Stromal cell of bone marrow (primary cell): ENCODE measurements at regions not wholly inside any gene's neighbourhood (a gene's known extent, or its start where the extent isn't known, plus 50 kb on each side); places are given as distances from the start of the nearest gene placed in this dataset.

Experiments used
- DNase-seq: peaks from one replicate; pipeline ENCODE4 v3.0.0-alpha.2; 2012; ENCODE audit warnings: low read depth

DNA sequence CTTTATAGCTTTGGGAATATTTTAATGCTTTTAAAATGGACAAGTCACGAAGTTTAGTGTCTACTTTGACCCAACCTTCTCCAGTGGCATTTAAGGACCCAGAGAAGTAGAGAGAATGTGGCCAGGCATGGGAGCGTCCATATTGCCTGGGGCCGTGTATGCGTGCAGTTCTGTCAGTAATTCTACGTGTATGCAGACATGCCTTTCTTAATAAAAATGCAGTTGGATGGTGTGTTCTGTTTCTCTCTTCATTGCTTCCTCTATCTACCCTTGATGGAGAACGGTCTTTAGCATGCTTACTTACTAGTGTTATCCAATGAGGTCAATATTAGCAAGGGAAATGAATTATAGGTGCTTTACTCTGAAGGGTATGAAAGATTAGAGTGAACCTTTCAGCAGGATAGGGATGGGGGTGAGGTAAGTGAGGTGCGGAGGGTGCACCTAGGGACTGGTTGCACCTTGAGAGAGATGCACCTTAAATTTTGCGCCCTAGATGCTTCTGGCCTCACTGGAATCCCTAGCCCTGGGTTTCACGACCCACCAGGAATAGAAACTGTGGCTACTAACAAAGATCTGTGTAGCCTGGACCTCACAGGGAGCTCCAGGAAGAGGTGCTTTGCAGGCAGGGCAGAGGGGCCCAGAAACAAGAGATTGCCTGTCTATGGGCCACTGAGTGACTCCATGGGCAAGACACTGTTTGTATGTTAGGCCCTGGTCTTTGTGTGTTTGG, 194.3 kb downstream of the MYCN start:
- DNase-seq = no peak

DNA sequence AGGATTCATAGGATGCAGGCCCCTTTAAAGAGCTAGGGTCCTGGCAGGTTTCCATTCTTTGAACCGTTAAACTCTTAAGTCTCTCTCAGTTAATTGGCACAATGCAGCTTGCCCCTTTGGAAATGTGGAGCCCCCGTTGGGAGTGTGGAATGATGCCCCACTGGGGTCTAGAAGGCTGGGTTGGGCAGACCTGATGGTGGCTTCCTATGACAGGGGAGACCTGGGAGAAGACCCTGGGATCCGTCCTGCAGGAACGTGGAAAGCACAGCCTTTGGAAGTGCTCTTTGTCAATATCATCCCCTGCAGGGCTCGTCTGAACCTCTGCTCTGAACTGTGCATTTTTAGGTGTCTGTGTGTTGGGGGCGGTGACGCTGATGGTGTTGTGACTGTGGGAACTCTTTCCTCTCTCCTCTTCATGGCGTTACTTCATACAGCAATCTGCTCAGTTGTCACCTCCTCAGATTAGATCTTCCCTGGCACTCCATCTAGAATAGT, 190.6 kb downstream of the MYCN start:
- no peak for DNase-seq

DNA sequence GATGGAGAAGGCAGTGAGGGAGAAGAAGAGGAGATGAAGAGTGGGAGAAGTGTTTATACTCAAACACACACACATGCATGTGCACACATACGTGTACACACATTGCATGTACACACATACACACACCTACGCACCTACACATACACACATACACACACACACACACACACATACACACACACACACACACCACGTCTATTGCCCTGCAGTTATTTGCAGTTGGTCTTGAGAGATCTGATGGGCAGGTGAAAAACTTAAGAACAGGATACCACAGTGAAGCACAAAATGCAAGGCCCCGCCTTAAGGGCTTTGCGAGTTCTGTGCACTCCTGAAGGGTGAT, 190.2 kb downstream of the MYCN start:
- no peak for DNase-seq

DNA sequence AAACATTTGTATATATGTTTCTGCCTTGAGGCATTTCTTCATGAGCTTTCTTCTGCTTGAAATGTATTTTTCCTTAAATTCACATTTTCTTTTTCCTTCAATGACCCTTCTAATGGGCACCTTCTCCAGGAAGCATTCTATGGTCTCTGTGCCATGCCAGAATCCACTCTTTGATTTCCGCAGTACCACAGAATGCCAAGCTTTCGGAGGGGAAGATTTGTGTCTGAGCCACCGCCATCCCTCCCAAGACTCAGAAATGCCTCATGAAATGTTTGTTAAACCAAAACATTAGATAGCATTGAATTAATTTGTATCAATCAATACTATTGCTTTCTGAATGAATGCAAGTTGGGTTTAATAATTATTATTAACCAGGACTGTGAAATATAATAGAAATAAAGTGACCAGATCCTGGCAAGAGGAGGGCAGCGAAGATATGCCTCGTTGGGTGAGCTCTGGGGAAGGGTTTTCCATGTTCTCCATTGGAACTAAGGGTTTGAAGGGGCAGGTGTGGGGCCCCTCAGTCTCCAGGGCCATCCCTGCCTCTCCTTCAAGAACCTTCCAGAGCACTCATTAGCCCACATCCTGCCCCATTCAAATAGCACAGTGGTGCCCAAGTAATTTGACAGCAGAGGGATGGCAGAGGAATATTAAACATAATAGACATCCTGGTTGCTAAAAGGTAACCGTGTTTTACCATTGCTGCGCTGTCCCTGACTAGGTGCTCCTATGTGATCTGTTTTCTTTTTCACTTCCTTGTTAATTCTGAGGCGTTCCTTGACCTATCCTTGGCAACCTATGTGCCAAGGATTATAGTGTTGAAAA, 189.6 kb downstream of the MYCN start:
- DNase-seq = no peak

DNA sequence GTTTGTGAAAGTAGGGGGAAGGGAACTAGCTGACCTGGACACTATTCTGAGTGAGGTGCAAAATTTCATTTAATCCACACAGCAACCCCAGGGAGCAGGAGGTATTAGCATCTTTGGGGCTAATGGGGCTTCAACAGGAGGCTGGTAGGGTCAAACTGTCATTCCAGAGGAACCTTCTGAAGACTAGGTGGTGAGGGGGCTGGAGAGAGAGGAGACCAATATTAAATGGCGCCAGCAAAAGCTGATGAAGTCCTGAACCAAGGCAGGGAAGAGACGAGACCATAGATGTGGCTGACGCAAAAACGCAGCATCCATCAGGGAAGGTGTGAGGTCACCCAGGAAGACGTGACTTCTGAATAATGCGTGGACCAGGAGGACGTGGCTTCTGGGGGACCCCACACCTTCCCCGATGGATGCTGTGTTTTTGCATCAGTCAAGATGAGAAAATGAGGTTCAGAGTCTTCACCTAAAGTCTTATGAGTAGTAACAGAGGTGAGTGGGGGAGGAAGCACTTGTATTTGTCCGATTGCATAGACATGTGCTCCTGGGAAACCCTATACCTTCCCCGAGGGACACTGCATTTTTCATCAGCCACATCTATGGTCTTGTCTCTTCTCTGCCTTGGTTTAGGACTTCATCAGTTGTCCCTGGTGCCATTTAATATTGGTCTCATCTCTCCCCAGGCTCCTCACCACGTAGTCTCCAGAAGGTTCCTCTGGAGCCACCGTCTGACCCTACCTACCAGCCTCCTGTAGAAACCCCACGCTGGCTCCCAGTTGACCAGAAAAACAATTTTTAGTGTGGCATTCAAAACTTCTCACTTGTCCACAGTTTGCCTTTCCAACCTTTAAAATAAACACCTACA, 188.6 kb downstream of the MYCN start:
- DNase-seq = no peak

DNA sequence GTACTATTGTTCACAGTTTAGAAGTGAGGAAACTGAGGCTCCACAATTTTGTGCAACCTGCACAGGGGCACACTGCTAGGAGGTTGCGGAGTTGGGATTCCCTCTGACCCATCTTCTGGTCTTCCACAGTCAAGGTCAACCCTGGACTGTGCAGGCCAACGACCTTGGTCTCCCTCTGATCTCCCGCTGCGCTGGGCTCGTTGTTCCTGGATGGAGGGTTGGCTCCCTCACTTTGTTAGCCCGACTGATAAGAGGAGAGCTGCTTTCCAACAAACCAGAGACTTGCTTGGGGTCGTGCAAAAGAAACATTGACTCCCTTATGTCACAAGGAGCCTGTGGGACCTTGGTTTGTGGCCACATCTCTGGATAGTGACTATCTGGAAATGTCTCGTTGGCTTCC, 187.6 kb downstream of the MYCN start:
- no peak for DNase-seq

DNA sequence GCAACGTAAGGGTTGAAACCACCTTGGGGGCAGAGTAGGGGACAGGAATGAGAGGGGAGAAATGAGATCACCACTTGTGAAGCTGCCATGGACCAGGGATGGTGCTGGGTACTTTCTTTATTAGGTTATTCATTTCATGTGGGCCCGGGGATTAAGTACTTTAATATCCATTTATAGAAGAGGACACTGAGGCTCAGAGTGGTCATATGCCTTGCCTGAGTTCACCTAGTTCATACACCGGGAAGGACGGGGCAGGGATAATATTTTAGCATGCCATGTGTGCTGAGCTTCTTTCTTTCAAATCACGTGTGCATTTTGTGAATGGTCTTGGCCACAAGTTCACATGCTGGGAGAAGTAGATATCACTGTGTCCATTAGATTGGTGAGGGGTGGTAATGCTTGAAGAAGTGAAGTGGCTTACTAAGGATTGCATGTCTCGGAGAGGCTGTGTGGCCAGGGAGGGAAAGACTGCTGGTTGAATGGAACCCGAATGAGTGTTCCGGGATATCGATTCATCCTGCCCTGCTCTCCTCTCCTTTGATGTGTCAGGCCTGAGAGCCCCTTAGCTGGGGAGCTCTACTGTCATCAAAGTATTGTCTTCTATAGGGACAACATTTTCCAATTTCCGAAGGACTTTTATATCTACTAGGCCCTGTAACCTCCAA, 187.1 kb downstream of the MYCN start:
- DNase-seq = no peak

DNA sequence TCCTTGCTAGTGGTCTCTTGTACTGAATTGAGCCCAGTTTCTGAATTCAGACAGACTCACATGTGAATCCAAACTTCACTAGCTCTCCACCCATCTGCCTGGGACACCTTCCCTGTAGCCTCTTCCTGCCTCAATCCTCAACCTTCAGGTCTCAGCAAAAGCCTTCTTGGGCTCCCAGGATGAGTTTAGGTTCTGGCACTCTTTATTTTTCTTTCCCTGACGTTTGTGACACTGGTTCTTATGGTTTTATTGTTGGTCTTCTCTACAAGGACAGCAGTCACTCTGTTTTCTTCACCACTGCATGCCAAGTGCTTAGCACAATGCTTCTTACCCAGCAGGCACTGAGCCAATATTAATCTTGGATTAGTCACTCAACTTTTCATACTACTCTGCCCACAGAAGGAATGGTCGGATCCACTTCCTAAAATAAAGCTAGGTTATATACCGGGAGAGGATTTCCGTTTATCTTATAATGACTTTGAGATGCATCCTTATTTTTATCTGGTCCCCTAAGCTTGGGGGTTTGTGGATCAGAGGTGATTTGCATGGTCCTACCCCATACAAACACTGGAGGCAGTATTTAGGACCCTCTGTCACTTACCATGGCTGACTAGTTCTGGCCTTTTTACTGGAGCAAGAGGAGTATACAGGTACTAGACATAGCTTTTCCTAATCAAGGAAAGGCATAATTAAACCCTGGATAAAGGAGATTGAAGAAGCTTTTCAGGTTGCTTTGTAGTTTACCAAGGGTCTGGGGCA, 186.3 kb downstream of the MYCN start:
- DNase-seq = no peak

DNA sequence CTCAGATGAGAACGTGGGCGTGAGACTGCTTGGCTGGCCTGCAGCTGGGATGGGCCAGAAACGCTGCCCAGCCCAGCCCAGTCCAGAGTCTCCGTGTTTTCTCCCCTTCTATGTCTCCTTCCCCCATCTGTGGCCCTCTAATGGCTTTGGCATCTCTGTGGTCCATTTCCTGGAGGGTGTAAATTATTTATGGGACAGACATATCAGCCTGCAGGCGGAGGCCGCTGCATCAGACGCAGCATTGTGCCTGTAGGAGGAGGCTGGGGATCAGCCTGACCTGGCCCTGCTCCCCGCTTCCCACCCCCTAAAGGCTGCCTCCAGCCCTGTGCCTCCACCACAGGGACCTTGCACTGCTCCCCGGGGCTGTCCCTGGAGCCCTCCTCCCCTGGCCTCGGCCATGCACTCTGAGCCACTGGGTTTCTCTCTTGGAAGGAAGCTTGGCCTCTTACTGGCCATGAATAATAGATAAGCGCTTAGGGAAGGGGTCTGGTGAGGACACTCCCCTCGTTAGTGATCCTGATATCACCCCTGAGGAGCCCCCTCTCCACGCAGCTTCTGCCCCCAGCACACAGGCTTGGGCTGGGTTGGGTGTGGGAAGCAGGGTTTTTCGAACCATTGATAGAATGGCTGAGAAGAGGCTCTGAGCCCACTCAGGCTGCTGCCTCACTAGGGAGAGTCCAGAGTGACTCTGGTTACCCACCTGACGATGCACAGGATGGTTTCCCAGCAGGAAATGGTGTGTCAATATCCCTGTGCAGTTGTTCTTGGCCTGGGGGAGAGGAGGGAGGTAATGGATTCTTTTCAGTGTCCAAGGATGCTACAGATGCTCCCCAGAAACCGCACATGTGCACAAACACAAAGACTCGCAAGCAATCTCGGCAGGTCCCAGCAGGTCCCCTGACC, 185.5 kb downstream of the MYCN start:
- DNase-seq = no peak

DNA sequence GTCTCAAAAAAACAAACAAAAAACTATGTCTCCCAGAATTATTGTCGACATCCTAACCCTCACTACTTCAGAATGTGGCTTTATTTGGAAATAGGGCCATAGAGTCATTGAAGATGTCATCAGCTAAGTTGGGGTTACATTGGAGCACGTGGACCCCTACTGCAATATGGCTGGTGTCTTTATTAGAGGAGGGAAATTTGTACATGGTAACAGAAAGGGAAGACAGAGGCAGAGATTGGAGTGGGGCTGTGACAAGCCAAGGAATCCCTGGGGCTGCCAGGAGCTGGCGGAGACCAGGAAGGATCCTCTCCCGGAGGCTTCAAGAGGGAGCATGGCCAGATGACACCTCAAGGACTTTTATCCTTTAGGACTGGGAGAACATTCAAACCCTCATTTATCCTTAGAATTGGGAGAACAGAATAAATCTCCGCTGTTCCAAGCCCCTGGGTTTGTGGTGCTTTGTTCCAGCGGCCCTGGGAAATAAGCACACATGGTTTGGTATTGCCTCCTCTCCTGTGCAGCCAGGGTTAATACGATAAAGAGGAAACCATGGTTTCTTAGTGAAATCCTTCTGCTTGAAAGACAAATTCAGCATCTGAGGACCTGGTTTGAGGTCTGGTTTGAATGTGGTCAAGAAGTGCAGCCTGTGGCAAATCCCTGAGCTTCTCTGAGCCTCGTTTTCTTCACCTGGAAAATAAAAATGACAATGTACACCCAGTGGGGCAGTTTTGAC, 184.7 kb downstream of the MYCN start:
- DNase-seq = no peak

DNA sequence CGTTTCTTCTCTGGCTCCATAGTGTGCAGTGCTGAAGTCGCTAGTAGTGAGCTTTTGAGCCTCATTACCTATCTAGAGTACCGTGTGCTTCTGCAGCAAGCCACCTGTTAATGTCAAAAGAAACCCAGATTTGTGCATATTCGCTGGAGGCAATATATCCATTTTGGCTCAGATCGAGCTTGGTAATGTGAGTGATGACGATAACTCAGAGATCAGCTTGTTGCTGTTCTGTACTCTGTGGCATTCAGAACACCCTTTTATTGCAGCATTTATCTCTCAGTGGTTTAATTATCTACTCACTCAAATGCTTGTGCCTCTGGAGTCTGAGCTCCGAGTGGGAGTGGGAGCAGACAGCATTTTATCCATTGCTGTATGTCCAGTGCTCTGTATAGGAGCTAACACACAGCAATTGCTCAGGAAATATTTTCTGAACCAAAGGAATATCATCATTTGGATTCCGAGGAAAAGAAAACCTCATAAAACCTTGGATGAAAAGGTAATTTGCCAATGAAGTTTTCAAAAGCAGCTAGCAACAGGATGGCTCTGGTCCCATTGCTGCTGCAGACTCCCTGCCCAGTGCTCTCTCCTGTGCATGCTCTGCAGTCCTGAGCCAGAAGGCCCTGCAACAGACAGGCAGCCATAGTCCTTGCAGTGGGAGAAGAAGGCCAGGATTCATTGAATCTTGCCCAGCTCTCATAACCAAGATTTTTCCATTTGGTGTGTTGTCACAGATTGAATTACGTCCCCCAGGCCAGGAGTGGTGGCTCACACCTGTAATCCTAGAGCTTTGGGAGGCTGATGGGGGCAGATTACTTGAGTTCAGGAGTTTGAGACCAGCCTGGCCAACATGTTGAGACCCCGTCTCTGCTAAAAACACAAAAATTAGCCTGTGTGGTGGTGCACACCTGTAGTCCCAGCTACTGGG, 183.8 kb downstream of the MYCN start:
- no peak for DNase-seq

DNA sequence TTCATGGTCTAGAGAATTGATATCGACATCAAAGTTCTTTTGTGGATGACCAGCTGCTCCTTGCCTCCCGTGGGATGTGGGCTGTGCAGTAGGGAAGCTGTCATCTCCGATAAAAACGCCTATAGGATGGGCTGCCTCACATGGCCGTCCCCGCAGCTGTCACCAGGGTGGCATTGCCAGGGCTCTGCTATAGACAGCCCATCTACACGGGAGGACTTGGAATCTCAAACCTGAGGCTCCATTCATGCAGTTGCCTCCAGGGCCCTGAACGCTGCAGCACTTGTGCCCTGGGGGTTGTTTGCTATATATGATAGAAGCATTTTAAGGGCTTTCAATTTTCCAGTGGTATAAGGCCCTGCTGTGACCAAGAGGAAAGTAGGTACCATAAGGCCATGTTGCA, 183.1 kb downstream of the MYCN start:
- DNase-seq = no peak

DNA sequence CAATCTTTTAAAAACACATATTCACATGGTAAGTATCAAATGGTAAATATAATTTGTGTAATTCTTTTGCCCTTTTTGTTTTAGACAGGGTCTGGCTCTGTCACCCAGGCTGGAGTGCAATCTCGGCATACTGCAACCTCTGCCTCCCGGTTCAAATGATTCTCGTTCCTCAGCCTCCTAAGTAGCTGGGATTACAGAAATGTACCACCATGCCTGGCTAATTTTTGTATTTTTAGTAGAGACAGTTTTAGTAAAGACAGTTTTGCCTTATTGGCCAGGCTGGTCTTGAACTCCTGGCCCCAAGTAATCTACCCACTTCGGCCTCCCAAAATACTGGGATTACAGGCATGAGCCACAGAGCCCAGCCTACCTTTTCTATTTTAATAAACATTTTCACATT, 182.2 kb downstream of the MYCN start:
- no peak for DNase-seq

DNA sequence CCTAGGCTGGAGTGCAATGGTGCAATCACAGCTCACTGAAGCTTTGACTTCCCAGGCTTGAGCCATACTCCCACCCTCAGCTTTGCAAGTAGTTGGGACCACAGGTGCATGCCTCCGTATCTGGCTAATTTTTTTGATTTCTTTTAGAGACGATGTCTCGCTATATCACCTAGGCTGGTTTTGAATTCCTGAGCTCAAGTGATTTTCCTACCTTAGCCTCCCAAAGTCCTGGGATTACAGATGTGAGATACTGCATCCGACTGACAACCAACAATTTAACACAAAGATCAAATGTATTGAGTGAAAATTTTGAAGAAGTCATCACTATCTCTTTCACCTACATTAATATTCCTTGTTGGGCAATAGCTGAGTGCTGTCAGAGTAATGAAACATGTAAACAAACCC, 181.6 kb downstream of the MYCN start:
- no peak for DNase-seq

DNA sequence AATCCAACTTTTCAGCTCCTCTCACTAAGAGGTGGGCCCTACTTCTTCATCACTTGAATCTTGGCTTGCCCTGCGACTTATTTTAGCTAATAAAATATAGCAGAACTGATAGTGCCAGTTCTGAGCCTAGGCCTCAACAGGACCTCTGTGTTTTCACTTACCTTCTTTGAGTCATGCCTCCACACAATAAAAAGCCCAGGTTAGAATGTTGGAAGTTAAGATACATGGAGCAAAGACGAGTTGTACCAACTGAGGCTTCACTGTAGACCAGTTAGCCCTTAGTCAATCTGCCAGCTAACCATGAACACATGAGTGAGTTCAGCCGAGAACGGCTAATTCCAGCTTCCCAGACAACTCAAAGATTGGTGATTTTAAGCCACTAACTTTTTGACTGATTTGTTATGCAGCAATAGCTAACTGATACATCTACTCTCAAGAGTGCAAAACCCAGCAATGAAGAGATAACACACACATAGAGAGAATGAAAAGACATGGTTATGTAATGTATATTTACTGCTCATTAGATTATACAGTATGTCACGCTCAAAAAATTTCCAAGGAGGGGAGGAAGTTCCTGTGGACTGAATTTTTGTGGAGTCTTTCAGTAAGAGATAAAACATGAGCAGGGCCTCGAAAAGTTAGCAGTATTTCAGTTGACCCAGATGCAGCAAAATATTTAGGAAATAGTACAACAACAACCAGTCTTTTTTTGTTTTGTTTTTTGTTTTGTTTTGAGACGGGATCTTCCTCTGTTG, 181.1 kb downstream of the MYCN start:
- DNase-seq = no peak

DNA sequence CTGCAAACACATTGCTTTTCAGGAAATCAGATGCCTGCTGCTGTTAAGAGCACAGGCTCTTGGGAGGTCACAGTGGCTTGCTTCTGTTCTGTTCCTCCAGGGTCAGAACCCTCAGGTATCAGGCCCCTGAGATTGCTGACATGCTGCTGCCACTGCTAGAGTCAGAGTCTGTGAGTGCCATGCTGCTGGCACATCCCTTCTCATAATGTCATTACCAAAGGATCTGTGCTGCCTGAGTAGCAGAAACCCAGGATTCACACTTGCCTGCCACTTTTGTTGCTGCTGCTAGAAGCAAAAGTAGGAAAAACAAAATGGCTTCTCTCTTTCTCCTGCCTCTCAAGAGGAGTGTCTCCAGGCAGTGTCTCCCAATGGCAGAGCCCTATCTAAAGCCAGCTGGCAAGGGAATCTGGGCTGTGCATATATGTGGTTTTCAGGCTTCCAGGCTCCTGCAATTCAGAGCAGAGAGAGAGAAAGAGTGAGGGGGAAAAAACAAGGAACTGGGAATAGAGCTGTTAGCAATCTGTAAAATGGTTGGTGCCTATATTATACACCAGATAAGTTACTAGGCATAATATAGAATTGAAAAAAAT, 180.3 kb downstream of the MYCN start:
- no peak for DNase-seq

DNA sequence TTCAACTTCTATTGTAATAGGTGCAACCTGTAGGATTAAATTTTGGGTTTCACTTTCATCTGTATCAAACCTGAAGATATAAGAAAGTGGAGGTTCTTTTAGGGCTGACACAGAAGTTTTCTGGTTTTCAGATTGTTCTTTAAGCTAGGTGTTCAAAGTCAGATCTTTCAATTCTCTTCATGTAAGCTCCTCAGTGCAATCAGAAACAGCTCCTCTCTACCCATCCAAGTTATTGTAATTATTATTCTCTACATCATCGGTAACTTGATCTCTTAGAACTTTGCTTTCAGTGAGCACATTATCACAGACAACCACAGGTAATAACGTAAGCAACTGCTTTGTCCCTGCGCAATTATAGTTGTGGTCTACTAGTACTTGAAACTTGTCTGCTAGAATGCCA, 179.4 kb downstream of the MYCN start:
- no peak for DNase-seq
